ENCODE measurements at regions not wholly inside any gene's neighbourhood (a gene's known extent, or its start where the extent isn't known, plus 50 kb on each side); places are given as distances from the start of the nearest gene placed in this dataset.

DNA sequence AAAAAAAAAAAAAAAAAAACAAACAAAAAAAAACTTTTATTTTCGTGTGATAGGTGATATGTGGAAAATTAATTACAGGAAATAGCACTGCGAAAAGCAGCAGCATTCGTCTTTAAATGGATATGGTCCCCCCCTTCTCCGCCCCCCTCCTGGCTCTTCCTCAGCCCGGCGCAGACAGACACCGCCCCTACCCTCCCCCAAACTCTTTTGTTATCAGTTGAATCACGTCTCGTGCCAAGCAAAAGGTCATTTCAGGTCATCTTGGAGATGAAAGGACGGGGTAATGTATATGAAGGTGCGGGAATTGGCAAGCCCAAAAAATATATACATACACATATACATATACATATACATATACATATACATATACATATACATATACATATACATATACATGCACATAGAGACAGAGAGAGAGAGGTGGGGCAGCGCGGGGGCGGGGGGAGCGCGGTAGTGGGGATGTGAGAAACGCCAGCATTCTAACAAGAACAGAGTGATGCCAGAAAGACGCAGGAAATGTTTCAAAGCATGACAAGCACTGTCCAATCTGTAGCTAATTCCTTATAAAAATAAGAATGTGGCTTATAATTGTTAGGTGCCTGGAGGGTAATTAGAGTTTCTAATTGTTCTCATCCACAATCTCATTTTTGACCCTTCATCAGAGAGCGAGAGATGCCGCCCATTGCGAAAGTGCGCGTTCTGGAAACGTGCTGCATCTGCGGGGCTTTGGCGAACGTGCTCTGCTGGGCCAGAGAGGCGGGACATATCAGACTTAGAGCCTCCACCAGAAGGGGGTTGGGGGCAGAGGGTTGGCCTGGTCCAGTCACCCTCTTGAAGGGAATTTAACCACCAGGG, 214.5 kb upstream of the UBASH3B start:
- Histone ChIP-seq H3K9me2 (replicated peaks; ENCODE audit: insufficient read depth, low read length) (no peaks in the 10 kb centered on the region), H3K4me3 (ENCODE audit: low read length) (peak overlapping the region; percentile 14; the same call in 1 of the 2 replicates), H3K79me2 (ENCODE audit: low read length) (no peaks in the 10 kb centered on the region), H3K36me3 (replicated peaks; ENCODE audit: insufficient read depth, low read length) (no peaks in the 10 kb centered on the region), H2AFZ (ENCODE audit: low read length) (no peak overlapping the region), H4K20me1 (ENCODE audit: insufficient read depth, low read length) (no peaks in the 10 kb centered on the region), H3K27ac (ENCODE audit: low read length) (no peak overlapping the region), H3K9me3 (replicated peaks; ENCODE audit: insufficient read depth, low read length) (no peaks in the 10 kb centered on the region), H3K9ac (ENCODE audit: low read length) (no peak overlapping the region), H3F3A (ENCODE audit: insufficient read depth, low read length) (no peaks in the 10 kb centered on the region), H3K4me2 (ENCODE audit: low read depth, low read length) (peak overlapping the region; percentile 24; the same call in 1 of the 2 replicates), H3K27me3 (replicated peaks; ENCODE audit: insufficient read depth, low read length) (no peaks in the 10 kb centered on the region), H3K4me1 (ENCODE audit: low read length) (no peaks in the 10 kb centered on the region)
- no peak for TF ChIP-seq EZH2 (optimal IDR thresholded peaks at IDR 0.05; ENCODE audit: low read depth, low read length)
- no peak for TF ChIP-seq EZH2phosphoT487 (IDR thresholded peaks at IDR 0.05; ENCODE audit: low read length)
- TF ChIP-seq, protein P1, sequence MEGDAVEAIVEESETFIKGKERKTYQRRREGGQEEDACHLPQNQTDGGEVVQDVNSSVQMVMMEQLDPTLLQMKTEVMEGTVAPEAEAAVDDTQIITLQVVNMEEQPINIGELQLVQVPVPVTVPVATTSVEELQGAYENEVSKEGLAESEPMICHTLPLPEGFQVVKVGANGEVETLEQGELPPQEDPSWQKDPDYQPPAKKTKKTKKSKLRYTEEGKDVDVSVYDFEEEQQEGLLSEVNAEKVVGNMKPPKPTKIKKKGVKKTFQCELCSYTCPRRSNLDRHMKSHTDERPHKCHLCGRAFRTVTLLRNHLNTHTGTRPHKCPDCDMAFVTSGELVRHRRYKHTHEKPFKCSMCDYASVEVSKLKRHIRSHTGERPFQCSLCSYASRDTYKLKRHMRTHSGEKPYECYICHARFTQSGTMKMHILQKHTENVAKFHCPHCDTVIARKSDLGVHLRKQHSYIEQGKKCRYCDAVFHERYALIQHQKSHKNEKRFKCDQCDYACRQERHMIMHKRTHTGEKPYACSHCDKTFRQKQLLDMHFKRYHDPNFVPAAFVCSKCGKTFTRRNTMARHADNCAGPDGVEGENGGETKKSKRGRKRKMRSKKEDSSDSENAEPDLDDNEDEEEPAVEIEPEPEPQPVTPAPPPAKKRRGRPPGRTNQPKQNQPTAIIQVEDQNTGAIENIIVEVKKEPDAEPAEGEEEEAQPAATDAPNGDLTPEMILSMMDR (IDR thresholded peaks at IDR 0.05; ENCODE audit: low read length): no peak
- DNase-seq: no peak

DNA sequence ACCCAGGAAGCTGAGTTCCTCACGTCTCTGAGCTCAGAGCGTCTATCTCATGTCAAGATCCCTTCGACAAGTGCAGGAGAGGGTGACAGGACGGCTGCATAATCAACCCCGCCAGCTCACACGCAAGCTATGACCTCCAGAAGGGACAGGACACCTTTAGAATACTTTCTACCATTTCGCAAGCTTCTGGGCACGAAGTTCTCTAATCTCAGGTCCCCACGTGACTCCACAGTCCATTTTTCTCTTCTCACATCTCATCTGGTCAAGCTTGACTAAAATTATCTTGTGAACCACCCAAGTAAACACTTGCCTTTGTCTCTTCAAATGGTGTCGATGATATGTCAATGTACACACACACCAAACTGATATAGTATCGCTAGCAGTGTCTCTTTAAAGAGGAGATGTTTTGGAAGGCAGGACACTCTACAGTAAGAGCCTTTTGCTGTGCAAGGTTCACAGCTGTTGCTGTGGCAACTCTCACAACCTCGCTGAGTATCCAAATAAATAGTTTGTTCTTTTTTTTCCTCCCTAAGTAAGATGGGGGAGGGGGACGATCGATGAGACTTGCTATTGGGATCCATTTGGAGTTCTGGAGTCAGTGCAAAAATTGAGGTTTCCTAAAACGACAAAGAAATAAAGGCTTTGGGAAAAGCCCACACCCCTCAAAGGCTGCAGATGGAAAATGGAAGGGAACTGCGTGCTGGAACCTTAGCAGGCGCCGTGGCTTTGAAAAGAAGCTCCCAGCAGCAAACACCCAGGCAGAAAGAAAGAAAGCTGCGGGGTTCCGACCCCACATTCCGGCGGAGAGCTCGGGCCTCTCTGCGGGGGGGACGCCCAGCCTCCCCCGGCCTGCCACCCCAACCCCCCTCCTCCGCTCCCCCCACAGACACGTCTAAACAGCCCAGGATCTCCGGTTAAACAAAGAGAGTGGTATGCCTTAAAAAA, 215.4 kb upstream of the UBASH3B start:
- Histone ChIP-seq H3K9me3 (replicated peaks; ENCODE audit: insufficient read depth, low read length) (no peaks in the 10 kb centered on the region), H2AFZ (ENCODE audit: low read length) (0 out of 2 replicates have a peak overlapping the region, but pooled peaks have one; percentile 1), H3K9me2 (replicated peaks; ENCODE audit: insufficient read depth, low read length) (no peaks in the 10 kb centered on the region), H3F3A (ENCODE audit: insufficient read depth, low read length) (no peaks in the 10 kb centered on the region), H4K20me1 (ENCODE audit: insufficient read depth, low read length) (no peaks in the 10 kb centered on the region), H3K9ac (ENCODE audit: low read length) (no peak overlapping the region), H3K27me3 (replicated peaks; ENCODE audit: insufficient read depth, low read length) (no peaks in the 10 kb centered on the region), H3K4me1 (ENCODE audit: low read length) (no peaks in the 10 kb centered on the region), H3K27ac (ENCODE audit: low read length) (no peak overlapping the region), H3K4me2 (ENCODE audit: low read depth, low read length) (0 out of 2 replicates have a peak overlapping the region, but pooled peaks have one; percentile 24), H3K79me2 (ENCODE audit: low read length) (no peaks in the 10 kb centered on the region), H3K4me3 (ENCODE audit: low read length) (peak overlapping the region; percentile 14), H3K36me3 (replicated peaks; ENCODE audit: insufficient read depth, low read length) (no peaks in the 10 kb centered on the region)
- DNase-seq: no peak
- TF ChIP-seq, protein P1 (IDR thresholded peaks at IDR 0.05; ENCODE audit: low read length): no peak

DNA sequence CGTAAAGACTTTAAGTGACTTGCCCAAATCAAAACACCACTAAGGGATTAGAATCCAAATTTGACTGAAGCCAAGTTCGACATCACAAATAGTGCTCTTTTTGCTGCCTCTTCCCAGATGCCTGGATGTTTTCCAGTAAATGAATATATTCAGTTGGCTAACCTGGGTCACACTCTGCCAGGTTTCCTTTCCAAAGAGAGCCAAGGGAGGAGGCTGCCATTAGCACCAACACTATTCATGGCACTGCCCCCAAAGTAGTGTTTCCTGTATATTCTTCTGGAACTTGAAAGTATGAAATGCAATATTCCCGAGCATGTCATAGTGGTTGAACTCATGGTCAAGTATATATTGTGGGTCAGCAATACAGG, 219.3 kb upstream of the UBASH3B start:
- Histone ChIP-seq H3K79me2 (ENCODE audit: low read length) (no peaks in the 10 kb centered on the region), H3K9me3 (replicated peaks; ENCODE audit: insufficient read depth, low read length) (no peaks in the 10 kb centered on the region), H3K9me2 (replicated peaks; ENCODE audit: insufficient read depth, low read length) (no peaks in the 10 kb centered on the region), H3F3A (ENCODE audit: insufficient read depth, low read length) (no peaks in the 10 kb centered on the region), H3K4me3 (ENCODE audit: low read length) (no peak overlapping the region), H3K4me1 (ENCODE audit: low read length) (no peaks in the 10 kb centered on the region), H3K4me2 (ENCODE audit: low read depth, low read length) (no peak overlapping the region), H3K9ac (ENCODE audit: low read length) (no peak overlapping the region), H4K20me1 (ENCODE audit: insufficient read depth, low read length) (no peaks in the 10 kb centered on the region), H3K27me3 (replicated peaks; ENCODE audit: insufficient read depth, low read length) (no peaks in the 10 kb centered on the region), H3K36me3 (replicated peaks; ENCODE audit: insufficient read depth, low read length) (no peaks in the 10 kb centered on the region), H3K27ac (ENCODE audit: low read length) (no peak overlapping the region), H2AFZ (ENCODE audit: low read length) (no peak overlapping the region)
- DNase-seq: no peak
- TF ChIP-seq EZH2phosphoT487 (IDR thresholded peaks at IDR 0.05; ENCODE audit: low read length) (no peak), EZH2 (optimal IDR thresholded peaks at IDR 0.05; ENCODE audit: low read depth, low read length) (no peak)
- TF ChIP-seq, protein P1 (IDR thresholded peaks at IDR 0.05; ENCODE audit: low read length): no peak
